ENCODE measurements at regions not wholly inside any gene's neighbourhood (a gene's known extent, or its start where the extent isn't known, plus 50 kb on each side); places are given as distances from the start of the nearest gene placed in this dataset.

DNA sequence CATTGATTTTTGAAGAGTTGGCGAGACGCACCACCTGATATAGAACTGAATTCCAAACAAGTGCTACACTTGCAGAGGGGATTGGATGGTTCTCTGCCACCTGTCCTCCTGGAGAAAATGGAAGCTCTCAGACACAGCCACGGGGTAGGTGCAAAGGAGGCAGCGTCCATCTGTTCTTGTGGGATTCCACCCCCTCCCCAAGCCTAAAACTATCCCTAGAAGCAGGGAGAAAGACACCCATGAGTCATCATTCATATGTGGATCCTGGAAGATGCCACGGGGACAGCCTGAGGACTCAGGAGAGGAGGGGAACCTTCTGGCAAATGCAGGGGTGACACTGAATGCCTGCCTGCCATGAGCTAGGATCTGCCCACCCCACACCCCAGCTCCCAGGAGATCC, 171.3 kb upstream of the CST7 start:
- DNase-seq (ENCODE audit: low read depth) = no peak

- DNase-seq (ENCODE audit: low read depth) = no peak
Measured at GRCh38 chr20:24778585-24779031, 170.5 kb upstream of the CST7 start.

DNA sequence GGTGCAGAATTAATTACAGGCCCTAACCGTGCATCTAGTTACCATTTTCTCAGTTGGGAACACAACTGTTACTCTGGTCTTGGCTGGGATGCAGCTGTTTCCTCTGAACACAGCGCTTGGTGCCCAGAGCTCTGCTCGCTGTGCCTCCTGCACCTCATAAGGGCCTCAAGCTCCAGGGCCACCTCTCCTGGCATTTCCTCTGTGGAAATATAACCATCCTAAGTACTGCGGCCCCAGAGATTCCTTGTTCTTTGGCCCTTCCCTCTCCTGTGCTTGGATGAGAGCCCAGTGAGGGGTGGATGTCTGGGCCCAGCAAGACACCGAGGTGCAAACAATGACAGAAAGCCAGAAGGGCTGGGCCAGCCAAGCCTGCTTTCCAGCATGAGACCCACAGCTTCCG, 169.9 kb upstream of the CST7 start:
- DNase-seq (ENCODE audit: low read depth) = no peak

- no peak for DNase-seq (ENCODE audit: low read depth)
Measured at GRCh38 chr20:24779946-24780345, 169.1 kb upstream of the CST7 start.

DNA sequence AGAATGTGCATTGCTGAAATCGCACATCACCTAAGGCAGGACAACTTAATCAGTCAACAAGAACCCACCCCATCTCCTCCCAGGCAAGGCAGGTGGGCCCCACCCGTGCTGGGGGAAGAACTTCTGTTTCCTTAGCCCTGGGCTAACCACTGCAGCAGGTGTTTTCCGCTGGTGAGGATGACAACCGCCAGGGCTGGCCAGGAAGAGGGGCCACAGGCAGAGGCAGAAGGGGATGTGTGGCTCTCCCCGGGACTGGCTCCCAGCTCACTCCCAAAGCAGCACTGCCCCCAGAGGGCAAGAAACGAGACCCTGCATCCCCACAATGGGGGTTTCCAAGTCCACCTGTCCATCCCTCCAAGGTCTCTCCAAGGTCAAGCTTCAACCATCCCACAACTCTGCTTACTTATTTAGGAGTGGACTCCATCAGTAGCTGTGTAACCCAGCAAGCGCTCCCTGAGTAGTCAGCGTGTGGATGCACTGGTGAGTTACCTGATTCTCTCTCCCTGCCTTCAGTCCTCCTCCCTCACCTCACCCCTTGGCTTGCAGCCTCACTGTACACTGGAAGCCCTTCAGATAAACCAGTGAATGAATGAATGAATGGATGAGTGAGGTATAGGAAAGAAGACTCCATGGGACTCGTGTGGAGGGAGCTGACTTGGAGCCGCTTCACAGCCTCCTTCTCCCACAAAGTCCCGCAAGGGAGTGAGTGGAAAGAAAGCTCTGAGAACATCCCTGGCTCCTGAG, 168.2 kb upstream of the CST7 start:
- DNase-seq (ENCODE audit: low read depth) = no peak

- DNase-seq (ENCODE audit: low read depth) = no peak
Measured at GRCh38 chr20:24781418-24781980, 167.6 kb upstream of the CST7 start.

GRCh38 chr20:24782301-24782700, 166.8 kb upstream of the CST7 start:
- DNase-seq (ENCODE audit: low read depth) = no peak

DNA sequence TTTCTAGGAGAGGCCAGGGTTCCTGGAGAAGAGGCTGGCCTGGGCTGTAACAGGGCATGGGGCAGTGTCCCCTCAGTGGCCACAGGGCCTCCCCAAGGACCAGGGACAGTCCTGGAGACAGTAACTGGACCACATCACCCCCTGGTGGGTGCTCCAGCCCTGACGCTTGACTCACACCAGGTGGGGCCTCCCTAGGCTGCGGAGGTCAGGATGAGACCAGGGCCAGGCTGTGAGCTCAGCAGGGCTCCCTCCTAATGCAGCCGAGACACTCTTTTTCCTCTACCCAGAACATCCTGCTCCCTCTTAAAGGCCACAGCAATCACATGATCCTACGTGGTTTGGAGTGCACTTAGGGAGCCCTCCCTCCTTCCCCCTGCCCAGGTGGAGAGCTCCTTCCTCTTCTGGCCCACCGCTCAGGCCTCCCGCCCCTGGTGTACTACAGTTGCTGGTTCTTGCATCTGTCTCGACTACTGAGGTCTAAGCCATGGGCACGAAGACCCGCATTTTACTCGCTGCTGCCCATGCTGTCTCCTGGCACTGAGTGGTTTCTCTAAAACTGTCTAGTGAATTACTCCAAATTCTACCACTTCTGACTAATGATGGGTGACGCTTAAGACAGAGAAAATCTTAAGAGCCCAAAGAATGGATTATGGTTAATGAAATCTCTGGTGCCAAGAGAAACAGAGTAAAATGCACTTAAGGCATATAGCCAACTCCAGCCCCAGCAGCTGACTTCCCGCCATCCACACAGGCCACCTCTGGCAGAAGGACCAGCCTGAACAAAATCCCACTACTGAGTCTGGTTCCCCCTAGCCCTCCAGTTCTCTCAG, 166.1 kb upstream of the CST7 start:
- DNase-seq (ENCODE audit: low read depth) = no peak

DNA sequence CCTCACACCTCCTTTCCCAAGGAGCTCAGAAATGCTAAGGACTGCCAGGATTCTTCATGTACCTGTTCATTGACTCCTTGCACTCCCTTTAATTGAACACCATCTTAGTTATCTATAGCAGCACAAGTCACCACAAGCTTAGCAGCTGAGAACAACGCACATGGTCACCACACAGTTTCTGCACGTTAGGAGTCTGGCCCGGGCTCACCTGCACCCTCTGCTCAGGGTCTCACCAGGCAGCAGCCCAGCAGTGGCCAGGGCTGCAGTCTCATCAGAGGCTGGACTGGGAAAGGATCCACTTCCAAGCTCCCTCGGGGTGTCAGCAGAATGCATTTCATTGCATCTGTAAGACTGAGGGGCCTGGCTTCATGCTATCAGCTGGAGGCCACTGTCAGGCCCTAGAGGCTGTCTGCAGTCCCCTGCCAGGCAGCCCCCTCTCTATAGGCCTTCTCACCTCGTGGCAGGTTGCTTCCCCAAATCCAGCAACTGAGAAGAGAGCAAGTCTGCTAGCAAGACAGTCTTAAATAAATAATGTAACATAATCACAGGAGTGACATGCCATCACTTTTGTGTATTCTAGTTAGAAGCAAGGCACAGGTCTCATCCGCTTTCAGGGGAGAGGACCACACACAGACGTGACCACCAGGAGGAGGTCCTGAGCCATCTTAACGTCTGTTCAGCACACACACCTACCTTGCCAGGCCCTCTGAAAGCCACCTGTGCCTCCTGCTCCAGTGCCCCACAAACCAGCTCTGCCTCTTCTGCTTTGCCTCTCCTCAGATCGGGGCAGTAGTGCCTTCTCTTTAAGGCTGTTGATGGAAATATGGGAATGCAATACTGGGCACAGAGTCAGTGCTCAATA, 165.2 kb upstream of the CST7 start:
- no peak for DNase-seq (ENCODE audit: low read depth)

DNA sequence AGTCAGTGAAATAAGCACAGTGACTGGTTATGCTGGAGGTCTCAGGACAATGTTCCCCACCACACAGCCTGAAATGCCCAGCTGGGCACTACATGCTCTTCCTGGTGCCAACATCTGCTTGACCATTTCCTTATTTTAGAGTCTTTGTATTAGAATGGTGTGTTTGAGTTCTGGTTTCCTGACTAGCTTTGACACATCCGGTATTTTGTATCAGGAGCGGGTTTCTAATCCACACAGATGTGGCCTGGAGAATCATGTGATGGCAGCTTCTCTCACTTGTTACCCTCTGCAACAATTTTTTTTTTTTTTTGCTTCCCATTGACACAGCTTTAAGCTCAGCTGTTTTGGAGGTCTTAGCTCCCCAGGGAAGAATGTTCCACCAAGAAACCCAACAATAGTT, 164.5 kb upstream of the CST7 start:
- no peak for DNase-seq (ENCODE audit: low read depth)

GRCh38 chr20:24785141-24786110, 163.6 kb upstream of the CST7 start:
- peak; percentile 67 for DNase-seq (ENCODE audit: low read depth)

GRCh38 chr20:24786111-24786495, 163.0 kb upstream of the CST7 start:
- no peak for DNase-seq (ENCODE audit: low read depth)

GRCh38 chr20:24786646-24787045, 162.4 kb upstream of the CST7 start:
- DNase-seq (ENCODE audit: low read depth) = no peak

DNA sequence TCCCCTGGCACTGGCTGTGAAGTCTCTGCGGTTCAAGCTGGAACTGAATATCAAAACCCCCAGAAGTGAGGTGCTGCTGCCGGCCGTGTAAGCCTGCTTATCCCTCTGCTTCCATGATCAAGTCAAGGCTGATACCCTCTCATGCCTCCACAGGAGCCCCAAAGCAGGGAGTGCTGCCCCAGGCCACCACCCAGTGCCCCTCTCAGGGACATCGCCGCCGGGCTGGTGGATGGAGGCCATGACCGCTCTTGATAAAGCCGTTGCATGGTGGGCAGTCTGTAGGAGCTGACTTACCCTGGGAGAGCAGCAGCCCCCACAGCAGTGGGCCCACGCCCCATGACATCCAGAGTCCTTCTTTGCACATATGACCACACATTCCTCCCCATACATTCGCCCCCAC, 162.0 kb upstream of the CST7 start:
- no peak for DNase-seq (ENCODE audit: low read depth)

- DNase-seq (ENCODE audit: low read depth) = no peak
Measured at GRCh38 chr20:24787621-24788020, 161.4 kb upstream of the CST7 start.

DNA sequence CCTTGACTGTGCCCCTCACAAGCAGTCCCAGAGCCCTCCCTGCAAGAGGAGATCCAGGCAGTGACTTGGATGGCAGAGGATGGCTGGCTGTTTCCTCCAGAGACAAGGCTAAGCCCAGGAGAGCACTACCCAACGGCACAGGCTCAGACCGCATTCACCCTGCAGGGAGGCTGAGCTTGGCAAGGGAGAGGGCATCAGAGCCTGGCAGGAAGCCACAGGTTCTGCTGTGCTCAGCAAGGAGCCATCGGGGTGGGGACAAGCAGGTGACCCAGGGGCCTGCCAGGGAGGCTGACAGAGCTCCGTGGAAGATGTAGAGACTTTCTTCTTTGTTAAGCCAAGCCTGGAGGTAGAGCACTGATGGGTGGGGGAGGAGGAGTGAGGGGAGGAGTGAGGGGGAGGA, 159.2 kb upstream of the CST7 start:
- DNase-seq (ENCODE audit: low read depth) = no peak

DNA sequence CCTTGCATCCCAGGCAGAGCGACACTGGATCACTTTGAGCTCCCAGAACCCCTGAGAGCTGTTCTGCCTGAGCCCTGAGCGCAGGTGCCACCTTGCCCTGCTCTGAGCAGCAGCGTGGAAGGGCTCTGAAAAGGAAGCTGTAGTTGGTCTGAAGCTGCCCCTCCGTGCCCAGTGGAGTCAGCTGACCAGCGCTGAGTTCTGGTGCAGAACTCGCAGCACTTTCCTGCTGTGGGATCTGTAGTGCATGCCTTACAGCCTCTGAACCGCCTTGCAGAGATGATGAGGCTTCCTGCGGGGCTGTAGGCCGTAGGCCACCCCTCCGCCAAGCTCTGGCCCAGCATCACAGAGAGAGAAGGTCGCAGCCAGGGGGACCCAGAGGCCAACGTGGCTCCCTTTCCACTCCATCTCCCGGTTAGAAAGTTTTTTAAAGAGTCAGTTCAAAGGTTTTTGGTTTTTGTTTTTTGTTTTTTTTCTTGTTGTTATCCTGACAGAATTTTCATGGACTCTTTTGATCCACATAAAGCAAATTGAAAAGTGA, 158.3 kb upstream of the CST7 start:
- DNase-seq (ENCODE audit: low read depth) = no peak

GRCh38 chr20:24791953-24792352, 157.1 kb upstream of the CST7 start:
- DNase-seq (ENCODE audit: low read depth) = no peak

- no peak for DNase-seq (ENCODE audit: low read depth)
Measured at GRCh38 chr20:24792641-24793495, 156.2 kb upstream of the CST7 start.

GRCh38 chr20:24795436-24795835, 153.6 kb upstream of the CST7 start:
- no peak for DNase-seq (ENCODE audit: low read depth)

Measured in HS-27A (cell line).